GM21619 (cell line): ENCODE measurements at regions not wholly inside any gene's neighbourhood (a gene's known extent, or its start where the extent isn't known, plus 50 kb on each side); places are given as distances from the start of the nearest gene placed in this dataset.

Experiments used
- ATAC-seq: cut with Tn5 transposase; IDR thresholded peaks from one replicate; pipeline ENCODE4 v1.9.1; 2021; ENCODE audit not compliant: unreplicated experiment

DNA sequence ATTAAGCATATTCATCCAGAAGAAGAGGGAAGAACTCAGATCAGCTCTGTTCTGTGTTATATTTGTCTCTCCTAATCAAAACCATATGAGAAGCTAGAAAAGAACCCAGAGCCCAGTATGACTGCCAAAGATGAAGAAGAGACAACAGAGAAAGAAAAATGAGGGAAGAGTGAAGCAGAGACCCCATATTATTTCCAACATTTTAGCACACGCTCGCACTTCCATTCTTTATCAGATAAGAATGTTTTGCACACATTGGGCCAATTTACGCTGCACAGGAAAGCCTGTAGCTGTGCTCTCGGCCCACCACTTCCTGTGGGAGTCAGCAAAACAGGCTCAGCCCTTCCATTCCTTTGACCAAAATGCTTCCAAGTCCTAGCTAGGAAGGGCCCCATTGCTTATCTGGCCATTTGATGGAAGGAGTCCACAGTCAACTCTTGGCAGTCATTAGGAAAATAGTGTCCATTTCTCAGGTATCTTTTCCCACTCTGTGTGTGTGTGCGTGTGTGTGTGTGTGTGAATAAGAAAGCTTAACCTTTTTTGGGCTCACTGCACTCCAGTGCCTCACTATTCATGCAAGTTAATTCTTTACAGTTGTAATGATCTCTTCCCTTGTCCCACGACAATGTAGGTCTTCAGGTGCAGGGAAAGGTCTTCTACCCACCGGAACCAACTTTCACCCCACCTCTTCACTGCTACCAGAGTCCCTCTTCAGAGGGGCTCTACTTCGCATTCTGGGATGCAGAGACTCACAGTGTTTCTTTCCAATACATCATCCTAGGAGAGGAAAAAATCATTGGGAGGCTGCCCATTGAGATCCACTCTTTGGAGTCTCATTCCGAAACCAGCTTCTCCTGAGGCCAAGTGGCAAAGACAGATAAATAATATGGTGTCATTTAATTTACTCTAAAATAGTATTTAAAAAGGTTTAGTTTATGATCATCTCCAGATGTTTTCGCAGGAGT, 237.5 kb downstream of the COG6 start:
- ATAC-seq, result no peak

DNA sequence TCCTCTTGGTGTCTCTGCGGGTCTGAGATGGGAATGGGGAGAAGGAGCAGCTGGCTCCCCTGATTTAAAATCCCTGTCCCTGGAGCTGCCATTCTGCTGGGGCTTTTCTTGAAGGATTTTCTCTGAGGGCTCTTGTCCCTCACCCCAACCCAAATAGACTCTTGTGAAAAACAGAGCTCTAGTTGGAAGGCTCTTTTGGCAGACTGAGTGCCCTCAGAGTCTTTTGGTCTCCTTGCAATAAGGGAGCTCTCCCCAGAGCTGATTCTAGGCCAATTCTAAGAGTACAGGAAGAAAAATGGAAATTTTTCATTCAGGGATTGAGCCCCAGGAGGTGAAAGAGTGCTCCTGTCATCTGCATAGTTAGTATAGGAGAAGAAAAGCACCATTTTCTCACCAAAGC, 238.3 kb downstream of the COG6 start:
- no peak for ATAC-seq

DNA sequence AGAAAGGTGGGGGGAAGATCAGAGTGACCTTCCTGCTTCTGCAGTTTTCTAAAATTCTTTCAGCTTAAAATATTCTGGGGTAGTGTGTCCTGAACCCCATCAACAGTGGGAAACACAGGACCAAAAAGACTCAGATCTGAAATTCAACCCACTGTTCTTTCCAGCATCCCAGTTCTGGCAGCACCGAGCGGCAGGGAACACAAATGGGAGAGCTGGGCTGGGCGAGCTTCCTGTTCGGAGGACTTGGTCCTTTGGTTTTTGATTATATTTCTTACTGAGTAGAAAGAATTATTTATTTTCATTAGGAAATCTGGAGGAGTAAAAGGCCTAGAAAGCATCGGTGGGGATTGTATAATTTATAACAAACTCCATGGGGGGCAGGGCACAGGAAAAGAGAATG, 239.1 kb downstream of the COG6 start:
- ATAC-seq, result no peak

DNA sequence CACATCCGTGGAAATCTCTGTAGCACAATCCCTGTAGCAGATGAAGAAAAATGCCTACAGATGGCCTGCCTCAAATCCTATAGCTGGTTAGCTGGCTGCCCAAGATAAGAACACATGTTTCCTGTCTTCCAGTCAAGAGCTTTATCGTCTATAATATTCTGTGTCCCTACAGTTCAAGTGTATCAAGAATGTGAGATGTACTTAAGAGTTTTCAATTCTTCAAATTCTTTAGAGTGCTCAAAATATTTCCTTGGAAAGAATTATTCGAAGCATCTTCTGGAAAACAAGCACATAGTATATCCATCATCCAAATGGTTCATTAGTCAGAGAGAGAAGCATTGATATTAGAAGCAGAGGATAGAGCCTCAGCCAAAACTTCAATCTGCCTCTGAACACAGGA, 239.8 kb downstream of the COG6 start:
- no peak for ATAC-seq

DNA sequence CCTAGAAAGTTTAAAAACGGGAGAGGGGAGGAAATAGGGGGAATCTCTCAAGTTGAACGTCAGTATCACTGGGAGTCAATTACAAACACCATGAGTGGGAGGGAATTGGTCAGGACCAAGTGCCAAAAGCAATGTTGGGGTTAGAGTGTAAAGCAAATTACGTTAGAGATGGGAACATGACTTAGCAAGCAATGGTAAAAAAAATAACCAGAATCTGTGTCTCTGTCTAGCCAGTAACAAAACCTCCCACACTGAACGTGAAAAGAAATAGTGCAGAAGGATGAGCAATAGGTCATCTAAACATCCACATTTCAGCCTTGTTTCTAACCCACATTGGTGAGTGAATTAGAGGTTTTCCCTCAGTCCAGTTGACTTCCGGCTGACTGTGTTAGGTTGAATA, 242.2 kb downstream of the COG6 start:
- ATAC-seq, result no peak

DNA sequence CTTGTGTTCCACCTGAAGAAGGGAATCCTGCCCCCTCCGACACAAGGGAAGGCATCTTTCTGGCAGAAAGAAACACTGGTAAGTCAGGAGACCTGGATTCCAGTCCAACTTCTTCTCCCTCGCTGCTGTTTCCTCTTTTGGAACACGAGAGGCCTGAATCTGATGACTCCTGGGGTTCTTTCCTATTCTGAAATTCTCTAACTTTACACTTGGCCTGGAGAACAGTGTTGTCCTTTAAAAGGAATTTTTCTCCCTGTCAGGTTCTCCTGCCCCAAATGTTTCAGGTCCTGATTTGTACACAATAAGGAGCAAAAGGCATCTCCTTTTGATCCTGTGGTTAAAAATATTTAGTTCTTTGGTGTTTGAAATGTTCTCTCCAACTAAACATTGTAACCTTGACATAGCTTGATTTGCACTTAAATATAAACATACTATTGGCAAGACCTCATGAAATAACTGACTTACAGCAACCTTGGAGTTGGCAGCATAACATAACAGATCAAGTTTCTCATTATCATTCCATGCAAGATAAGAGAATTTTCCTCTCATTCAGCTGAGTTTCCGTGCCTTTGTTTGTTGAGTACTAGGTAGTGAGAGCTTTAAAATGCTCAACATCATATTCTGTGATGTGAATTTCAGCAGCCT, 244.8 kb downstream of the COG6 start:
- ATAC-seq, result no peak

DNA sequence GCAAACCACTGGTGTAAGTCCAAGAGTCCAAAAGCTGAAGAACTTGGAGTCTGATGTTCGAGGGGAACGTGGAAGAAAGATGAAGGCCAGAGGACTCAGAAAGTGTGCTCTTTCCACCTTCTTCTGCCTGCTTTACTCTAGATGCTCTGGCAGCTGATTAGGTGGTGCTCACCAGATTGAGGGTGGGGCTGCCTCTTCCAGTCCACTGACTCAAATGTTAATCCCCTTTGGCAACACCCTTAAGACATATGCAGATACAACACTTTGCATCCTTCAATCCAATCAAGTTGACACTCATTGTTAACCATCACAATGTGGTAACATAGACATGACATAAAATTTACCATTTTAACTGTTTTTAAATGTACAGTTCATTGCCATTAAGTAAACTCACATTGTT, 249.5 kb downstream of the COG6 start:
- ATAC-seq, result no peak

DNA sequence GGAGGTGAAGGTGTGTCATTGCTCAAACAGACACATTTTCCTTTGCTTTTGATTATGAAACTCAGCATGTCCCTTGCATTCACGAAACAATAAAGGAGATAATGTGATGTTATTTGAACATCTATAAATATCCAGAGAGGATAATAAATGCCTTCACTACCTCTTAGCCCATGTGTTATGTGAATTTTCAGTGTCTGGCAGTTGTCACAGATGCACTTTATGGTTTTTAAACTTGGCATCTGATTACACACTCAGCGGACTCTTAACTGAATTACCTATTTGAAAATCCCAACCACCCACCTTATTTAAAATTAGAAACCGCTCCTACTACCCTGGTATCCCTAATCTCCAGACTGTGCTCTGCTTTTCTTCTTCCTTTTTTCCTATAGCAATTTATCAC, 254.2 kb downstream of the COG6 start:
- ATAC-seq, result no peak

DNA sequence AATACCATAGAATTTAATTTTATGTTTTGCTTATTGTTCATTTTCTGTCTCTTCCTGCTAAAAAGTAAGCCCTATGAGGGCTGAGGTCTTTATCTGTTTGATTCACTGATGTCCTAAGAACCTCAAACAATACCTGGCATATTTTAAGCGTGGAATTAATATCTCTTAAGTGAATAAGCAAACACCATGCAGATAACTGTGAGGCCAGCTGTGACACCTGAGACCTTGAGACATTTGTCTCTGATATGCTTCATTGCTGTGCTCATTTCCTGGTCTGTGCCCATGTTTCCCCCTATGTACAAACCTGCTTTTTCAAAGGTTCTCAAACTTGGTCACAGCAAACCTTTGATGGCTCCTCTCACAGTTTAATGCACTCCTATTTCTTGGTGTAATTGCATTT, 254.6 kb downstream of the COG6 start:
- no peak for ATAC-seq

DNA sequence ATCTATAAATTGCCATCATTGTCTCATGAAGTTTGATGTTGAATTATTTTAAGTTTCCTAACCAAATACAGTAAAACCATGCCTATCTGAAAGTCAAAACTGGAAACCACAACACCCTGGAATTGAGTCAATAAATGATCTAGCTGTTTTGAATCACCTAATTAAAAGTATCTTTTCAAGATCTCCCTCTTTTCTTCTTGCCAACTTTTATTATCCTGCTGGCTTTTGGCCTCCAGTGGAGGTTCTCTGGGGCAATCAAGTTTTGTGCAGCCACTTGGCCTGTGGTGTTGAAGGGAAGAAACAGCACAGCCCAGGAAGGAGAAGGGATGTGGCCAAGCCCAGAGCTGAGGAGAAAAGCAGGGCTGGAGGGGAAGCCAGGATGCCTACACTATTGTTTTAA, 255.4 kb downstream of the COG6 start:
- no peak for ATAC-seq

DNA sequence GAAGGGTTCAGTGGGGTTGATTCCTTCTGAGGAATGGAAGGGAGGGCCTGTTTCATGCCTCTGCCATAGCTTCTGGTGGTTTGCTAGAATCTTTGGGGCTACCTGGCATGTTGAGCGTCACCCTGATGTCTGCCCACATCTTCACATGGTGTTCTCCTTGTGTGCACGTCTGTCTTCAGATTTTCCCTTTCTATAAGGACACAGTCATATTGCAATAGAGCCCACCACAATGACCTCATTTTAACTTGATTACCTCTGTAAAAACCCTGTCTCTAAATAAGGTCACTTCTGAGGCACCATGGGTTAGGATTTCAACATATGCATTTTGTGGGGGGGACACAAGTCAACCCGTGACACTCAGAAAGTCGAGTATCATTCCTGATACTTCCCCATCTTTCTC, 257.9 kb downstream of the COG6 start:
- no peak for ATAC-seq

DNA sequence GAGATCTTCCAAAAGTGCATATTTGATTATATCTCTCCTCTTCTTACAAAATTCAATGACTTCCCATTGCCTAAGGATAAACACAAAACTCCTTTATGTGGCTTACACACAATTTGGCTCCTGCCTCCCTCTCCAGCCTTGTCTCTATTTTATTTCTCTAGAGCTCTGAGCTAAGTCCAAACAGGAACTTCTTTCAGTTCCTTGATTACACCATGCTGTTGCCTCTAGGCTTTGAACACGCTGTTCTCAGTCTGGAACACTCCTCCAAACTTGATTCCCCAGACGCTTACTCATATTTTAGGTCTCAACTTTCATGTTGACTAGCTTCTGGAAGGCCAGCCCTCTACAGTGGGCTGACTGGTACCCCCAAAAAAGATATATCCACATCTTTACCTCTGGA, 258.5 kb downstream of the COG6 start:
- no peak for ATAC-seq

DNA sequence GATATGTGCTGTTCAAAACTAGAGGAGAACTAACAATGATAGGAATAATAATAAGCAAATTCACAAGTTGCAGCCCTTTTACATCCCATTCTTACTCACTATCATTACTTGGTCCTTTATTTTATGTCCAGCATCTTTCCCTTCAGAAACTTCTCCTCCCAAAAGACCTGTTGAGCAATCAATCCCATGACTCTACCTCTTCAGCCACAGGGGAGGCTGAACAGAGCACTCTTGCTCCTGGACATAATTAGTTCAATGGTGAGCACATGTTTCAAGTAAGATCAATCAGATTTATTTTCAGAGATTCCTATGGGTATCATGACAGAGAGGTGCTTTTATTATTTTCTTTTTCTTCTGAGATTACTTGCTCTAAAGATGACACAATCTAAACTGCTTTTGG, 260.0 kb downstream of the COG6 start:
- ATAC-seq, result no peak

DNA sequence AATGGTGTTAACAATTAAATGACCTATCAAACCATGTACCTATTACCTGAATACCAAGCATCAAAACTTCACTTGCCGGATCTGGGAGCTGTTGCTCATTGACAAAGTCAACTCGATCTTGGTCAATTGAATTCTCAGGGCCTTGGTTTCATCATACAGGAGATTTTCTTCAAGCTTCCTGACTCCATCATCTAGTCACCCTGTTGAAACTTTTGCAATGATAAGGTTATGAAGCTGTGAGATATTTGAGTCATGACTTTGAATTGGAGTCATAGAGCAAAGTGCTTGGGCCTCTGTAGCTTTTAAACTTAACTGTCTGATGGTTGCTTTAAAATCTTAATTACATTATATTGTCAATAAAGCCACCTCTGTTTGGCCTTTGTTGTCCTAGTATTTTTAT, 260.9 kb downstream of the COG6 start:
- ATAC-seq, result no peak

DNA sequence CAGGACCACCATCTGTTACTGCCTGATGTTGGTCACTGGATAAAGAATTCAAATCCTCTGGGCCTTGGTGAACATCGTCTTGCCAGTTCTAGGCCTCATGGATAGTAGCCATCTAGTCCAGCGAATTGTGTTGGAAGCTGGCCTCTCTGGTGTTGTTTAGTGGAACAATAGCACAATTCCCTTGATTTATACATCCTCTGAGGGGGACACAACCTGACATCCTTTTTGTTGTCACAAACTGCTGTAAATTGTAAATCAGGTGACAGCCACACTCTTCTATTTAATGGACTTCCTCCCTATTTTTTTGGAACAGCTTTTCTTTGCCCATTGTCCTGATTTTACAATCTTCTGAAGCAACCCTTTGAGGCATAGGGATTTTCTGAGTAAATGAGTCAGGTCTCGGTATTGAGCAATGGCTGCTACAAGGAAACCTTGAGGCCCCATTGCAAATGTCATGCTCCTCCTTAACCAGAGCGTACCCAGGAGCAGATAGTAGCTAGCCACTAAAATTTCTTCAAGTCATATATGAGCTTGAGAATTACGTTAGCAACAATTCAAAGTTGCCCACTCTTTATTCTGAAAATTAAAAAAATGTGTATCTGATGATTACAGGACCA, 263.3 kb downstream of the COG6 start:
- ATAC-seq, result no peak

DNA sequence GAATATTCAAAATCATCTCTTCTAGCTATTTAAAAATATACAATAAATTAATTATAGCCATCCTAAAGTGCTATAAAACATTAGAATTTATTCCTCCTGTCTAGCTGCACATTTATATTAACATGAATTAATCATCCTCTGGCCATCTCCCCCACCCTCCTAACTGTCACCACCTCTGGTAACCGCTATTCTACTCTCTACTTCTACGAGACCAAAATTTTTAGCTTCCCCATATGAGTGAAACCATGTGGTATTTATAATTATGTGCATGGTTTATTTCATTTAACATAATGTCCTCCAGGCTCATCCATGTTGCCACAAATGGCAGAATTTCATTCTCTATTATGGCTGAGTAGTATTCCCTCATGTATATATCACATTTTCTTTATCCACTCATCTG, 265.2 kb downstream of the COG6 start:
- no peak for ATAC-seq

DNA sequence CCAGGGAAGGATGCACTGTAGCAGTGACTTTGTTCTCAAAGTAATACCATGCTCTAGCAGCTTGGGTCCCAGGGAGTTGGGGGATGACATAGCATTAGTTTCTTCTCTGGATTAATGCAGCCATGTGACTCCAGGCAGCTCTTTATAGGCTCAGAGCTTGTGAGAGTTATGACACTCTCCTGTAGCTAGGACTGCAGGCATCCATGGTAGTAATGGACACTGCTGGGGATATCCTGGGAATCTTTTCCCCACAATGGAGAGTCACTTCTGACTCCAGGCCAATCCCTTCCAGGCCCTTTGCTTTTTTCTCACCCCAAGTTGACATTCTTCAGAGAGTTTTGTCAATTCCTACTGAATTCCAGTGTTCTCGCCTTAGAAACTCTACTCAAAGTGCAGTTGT, 270.9 kb downstream of the COG6 start:
- no peak for ATAC-seq

DNA sequence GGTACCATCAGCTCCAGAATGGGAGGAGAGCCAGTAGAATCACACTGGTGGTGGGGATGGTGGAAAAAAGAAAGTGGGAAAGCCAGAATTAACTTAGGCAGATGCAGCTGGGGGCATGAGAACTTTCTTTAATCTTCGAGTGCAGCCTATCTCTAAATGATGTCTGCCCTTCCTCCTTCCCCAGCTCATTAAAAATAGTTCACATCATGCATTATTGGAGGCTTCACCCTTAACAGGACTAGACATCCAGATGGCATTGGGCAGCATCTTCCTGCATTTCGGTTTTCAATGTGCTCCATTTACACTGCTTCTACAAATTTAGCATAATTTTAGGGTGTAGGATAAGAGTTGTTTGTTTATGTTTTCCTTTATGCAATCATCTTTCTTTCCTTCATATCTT, 272.8 kb downstream of the COG6 start:
- no peak for ATAC-seq

DNA sequence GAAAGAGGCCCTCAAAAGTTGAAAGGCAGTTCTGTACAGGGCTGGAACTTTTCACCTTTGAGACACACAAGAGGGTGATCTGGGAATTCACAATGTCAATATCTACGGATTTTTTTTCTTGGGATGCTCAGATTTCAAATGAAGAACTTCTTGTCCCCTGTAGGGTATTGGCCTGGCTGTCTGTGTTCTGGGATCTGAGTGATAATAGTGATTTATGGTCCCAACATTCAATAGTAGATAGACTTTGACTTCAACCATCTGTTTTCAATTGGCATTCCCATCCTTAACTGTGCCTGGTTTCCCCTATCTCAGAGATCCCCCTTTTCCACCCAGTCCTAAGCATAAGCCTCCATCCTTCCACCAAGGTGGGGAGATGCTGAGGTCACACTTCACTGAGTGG, 274.1 kb downstream of the COG6 start:
- no peak for ATAC-seq

DNA sequence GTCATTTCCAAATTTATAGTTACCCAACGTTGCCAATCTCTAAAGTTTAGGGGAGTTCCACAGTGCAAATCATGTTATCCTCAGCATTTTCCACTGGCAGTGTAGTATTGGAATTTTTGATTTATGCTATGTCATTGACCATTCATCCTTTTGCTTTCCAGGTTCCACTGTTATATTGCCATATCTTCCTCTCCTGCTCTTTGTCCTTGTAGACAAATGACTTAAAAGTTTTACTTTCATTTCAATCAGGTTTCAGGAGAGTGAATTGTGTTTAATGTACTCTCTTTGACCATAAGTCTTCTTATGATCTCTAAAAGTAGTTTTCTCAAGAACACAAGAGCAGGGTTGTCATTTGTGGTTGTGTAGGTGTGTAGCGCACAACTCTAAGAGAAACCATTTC, 274.6 kb downstream of the COG6 start:
- ATAC-seq, result no peak

DNA sequence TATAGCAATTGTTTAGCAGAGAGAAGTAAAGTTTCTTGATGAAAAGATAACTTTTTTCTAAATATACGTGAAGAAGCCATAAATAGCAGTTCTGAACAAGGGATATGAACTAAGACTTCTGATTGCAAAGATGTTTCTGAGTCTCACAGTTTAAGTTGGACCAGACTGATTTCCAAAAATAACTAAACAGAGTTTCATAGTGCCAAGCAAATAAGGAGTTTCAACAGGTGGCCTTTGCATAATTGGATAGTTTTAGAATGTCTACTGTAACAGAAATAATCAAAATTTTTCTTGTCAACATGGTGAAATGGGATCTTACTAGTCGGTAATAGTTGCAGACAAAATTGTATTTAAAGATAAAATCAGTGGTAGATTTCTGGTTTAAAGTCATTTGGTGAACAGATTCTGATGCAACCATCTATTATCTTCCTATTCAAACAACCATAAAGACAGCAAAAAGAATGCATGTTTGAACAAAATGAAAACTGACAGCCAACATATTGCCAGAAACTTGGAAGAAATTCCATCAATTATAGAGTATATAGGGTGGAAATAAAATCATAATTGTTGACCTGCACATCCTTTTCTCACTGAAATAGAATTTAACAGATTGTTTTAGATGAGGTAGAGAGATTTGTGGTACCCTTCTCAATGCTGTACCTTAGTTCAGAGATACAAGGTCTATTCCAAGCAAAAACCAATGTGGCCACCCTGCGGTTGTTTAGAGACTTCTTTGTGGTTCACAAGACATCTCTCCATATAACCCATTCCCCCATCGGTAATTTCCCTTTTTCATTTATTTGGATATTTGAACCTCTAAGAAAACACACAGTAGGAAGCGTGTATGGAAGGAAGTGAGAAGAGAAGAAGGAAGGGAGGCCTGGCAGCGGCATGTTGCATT, 275.3 kb downstream of the COG6 start:
- no peak for ATAC-seq
